DOHH2 (cell line): ENCODE measurements at regions not wholly inside any gene's neighbourhood (a gene's known extent, or its start where the extent isn't known, plus 50 kb on each side); places are given as distances from the start of the nearest gene placed in this dataset.
"Not testable (repeated sequence)": the region's sequence is repeated elsewhere in the genome, so short reads cannot be mapped to it uniquely, and the experiment has no call there.

Experiments used
- H3F3A ChIP-seq: fragments of 200-600 bp; sonication (generic), shearing (Covaris generic); 2 replicates; pipeline ENCODE4 v1.6.0; 2016; ENCODE audit warnings: antibody characterized with exemption, mild to moderate bottlenecking; ENCODE audit not compliant: control insufficient read depth, insufficient read depth
- H3K27ac ChIP-seq: fragments of 200-600 bp; sonication (generic); 2 replicates; pipeline ENCODE4 v1.5.1; 2014; ENCODE audit warnings: low read depth, mild to moderate bottlenecking, low read length, moderate library complexity
- H3K27me3 ChIP-seq: fragments of 200-600 bp; sonication (generic); 2 replicates; pipeline ENCODE4 v1.6.1; 2014; ENCODE audit warnings: mild to moderate bottlenecking, low read length, mixed read lengths; ENCODE audit not compliant: control insufficient read depth
- H3K36me3 ChIP-seq: fragments of 200-600 bp; sonication (generic); 2 replicates; pipeline ENCODE4 v1.6.1; 2014; ENCODE audit warnings: mild to moderate bottlenecking, low read length, moderate library complexity, mixed read lengths; ENCODE audit not compliant: control insufficient read depth
- H3K4me1 ChIP-seq: fragments of 200-600 bp; sonication (generic); 2 replicates; pipeline ENCODE4 v1.6.1; 2014; ENCODE audit warnings: mild to moderate bottlenecking, low read length, mixed read lengths; ENCODE audit not compliant: control insufficient read depth
- H3K4me2 ChIP-seq: fragments of 200-600 bp; sonication (generic); 2 replicates; pipeline ENCODE4 v1.6.0; 2014; ENCODE audit warnings: mild to moderate bottlenecking, low read length, moderate library complexity
- H3K4me3 ChIP-seq: fragments of 200-600 bp; sonication (generic); 2 replicates; pipeline ENCODE4 v1.5.1; 2014; ENCODE audit warnings: mild to moderate bottlenecking, low read length, mixed read lengths
- H3K79me2 ChIP-seq: fragments of 200-600 bp; sonication (generic); 2 replicates; pipeline ENCODE4 v1.6.1; 2014; ENCODE audit warnings: mild to moderate bottlenecking, low read length, mixed read lengths; ENCODE audit not compliant: control insufficient read depth
- H3K9me2 ChIP-seq: fragments of 200-600 bp; sonication (generic); replicated peaks from 2 replicates; pipeline ENCODE4 v1.6.1; 2014; ENCODE audit warnings: mild to moderate bottlenecking, low read length, mixed read lengths; ENCODE audit not compliant: control insufficient read depth
- H3K9me3 ChIP-seq: fragments of 200-600 bp; sonication (generic); 2 replicates; pipeline ENCODE4 v1.6.1; 2014; ENCODE audit warnings: antibody characterized with exemption, low read length, mixed read lengths; ENCODE audit not compliant: control insufficient read depth, insufficient read depth
- H4K20me1 ChIP-seq: fragments of 200-600 bp; sonication (generic); 2 replicates; pipeline ENCODE4 v1.6.0; 2014; ENCODE audit warnings: low read depth, mild to moderate bottlenecking, antibody characterized with exemption, low read length, moderate library complexity; ENCODE audit not compliant: control insufficient read depth, insufficient read depth
- CTCF ChIP-seq: fragments of 200-600 bp; sonication (generic); IDR thresholded peaks from one replicate; pipeline ENCODE4 v1.5.1; 2014; ENCODE audit warnings: antibody characterized with exemption, mild to moderate bottlenecking, low read depth, low read length; ENCODE audit not compliant: poor library complexity, severe bottlenecking
- EZH2phosphoT487 ChIP-seq: fragments of 200-600 bp; sonication (generic); IDR thresholded peaks from 2 replicates; pipeline ENCODE4 v1.6.1; 2017; ENCODE audit warnings: borderline replicate concordance, mild to moderate bottlenecking, antibody characterized with exemption, low read length, moderate library complexity, mixed read lengths

- TF ChIP-seq CTCF (no peak), EZH2phosphoT487 (no peak)
- no peak overlapping the region for H3K4me3 ChIP-seq
Observed at GRCh38 chr14:83713732-83714131, 1816.2 kb upstream of the FLRT2 start.

GRCh38 chr14:83714151-83714550, 1815.8 kb upstream of the FLRT2 start:
- Histone ChIP-seq H3K9me3 (no peaks in the 10 kb centered on the region), H3K4me3 (no peak overlapping the region), H3K27me3 (no peaks in the 10 kb centered on the region), H3K36me3 (no peaks in the 10 kb centered on the region), H3F3A (no peaks in the 10 kb centered on the region), H3K9me2 (no peaks in the 10 kb centered on the region), H3K27ac (no peak overlapping the region), H3K4me2 (no peak overlapping the region), H3K4me1 (no peaks in the 10 kb centered on the region), H3K79me2 (no peaks in the 10 kb centered on the region), H4K20me1 (no peaks in the 10 kb centered on the region)
- no peak for TF ChIP-seq CTCF
- no peak for TF ChIP-seq EZH2phosphoT487

More at GRCh38 chr14:83713732-83714131, 1816.2 kb upstream of the FLRT2 start:
- H3K36me3 ChIP-seq: no peaks in the 10 kb centered on the region
- H3K4me1 ChIP-seq: no peaks in the 10 kb centered on the region
- no peaks in the 10 kb centered on the region for H3K79me2 ChIP-seq
- no peak overlapping the region for H3K27ac ChIP-seq
- H3K9me2 ChIP-seq: no peaks in the 10 kb centered on the region
- no peaks in the 10 kb centered on the region for H3K27me3 ChIP-seq
- H3K4me2 ChIP-seq: no peak overlapping the region
- no peaks in the 10 kb centered on the region for H4K20me1 ChIP-seq
- H3F3A ChIP-seq: no peaks in the 10 kb centered on the region
- H3K9me3 ChIP-seq: no peaks in the 10 kb centered on the region

DNA sequence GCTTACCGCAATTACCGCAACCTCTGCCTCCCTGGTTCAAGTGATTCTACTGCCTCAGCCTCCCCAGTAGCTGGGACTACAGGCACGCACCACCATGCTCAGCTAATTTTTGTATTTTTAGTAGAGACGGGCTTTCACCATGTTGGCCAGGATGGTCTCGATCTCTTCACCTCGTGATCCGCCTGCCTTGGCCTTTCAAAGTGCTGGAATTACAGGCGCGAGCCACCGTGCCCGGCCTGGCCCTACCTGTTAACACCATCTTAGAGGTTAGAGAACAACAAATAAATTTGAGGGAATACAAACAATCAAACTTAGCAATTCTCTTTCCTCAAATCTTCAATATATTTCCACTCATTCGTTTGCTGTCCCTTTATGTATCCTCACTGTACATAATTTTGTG, 1810.5 kb upstream of the FLRT2 start:
- H4K20me1 ChIP-seq, H3F3A ChIP-seq, H3K27me3 ChIP-seq, H3K9me3 ChIP-seq, H3K27ac ChIP-seq, H3K4me2 ChIP-seq, H3K4me1 ChIP-seq, H3K36me3 ChIP-seq, H3K9me2 ChIP-seq, H3K4me3 ChIP-seq, H3K79me2 ChIP-seq: not testable (repeated sequence)

- TF ChIP-seq CTCF (no peak), EZH2phosphoT487 (no peak)
Observed at GRCh38 chr14:83733670-83734069, 1796.3 kb upstream of the FLRT2 start.

More at GRCh38 chr14:83733670-83734069, 1796.3 kb upstream of the FLRT2 start:
- no peaks in the 10 kb centered on the region for H3F3A ChIP-seq
- no peaks in the 10 kb centered on the region for H3K27me3 ChIP-seq
- no peaks in the 10 kb centered on the region for H3K9me2 ChIP-seq
- H3K4me3 ChIP-seq: no peak overlapping the region
- no peaks in the 10 kb centered on the region; the same call in 1 of the 2 replicates for H3K9me3 ChIP-seq
- H3K4me1 ChIP-seq: no peaks in the 10 kb centered on the region
- H3K4me2 ChIP-seq: no peak overlapping the region
- no peaks in the 10 kb centered on the region for H3K79me2 ChIP-seq
- H3K27ac ChIP-seq: no peak overlapping the region
- no peaks in the 10 kb centered on the region for H3K36me3 ChIP-seq
- no peaks in the 10 kb centered on the region for H4K20me1 ChIP-seq
